K562 (cell line): ENCODE measurements at regions not wholly inside any gene's neighbourhood (a gene's known extent, or its start where the extent isn't known, plus 50 kb on each side); places are given as distances from the start of the nearest gene placed in this dataset.

ENCODE experiments used
- ATAC-seq: fragments of 200-7000 bp; cut with Tn5 transposase; 3 replicates; pipeline ENCODE4 v1.9.1; 2020; ENCODE audit warnings: moderate library complexity
- BruUV-seq: library from RNA; stranded (reverse); fragments of 400-500 nt; replicated peaks from 2 replicates; lab custom pipeline; 2021; lab: Mats Ljungman, UMichigan
- CTCF ChIA-PET: fragments of 300-600 bp; formaldehyde crosslinking; extraction: SDS; loops from one replicate; lab custom pipeline; 2021; ENCODE audit warnings: low intra/inter-chr PET ratio; lab: Yijun Ruan, JAX
- POLR2A ChIA-PET: fragments of 300-600, 350-650 bp; sonication (Branson Sonifier 250); formaldehyde crosslinking; extraction: SDS; loops from one replicate; lab custom pipeline; 2021; ENCODE audit warnings: antibody characterized with exemption, inconsistent platforms; lab: Yijun Ruan, JAX
- DNase-seq, 4 experiments: peaks; one replicate each; pipeline versions ENCODE4 v3.0.0 to v3.0.0-alpha.2; 2011 to 2018; ENCODE audit warnings: low spot score in 3 of 4, mixed read lengths in 3 of 4; ENCODE audit errors: extremely low read depth in 1 of 4
- FAIRE-seq: peaks from 2 replicates; lab custom pipeline; 2011; peaks lifted over from hg19 to GRCh38; lab: Jason Lieb, UNC
- H2AFZ ChIP-seq: 2 replicates; pipeline ENCODE4 v1.6.0; 2011; ENCODE audit warnings: low read depth, low read length, control low read depth, inconsistent platforms
- H3K27ac ChIP-seq: fragments of 200-600 bp; 3 replicates; pipeline ENCODE4 v1.8.0; 2011; ENCODE audit warnings: low read depth, mild to moderate bottlenecking, control low read depth, inconsistent platforms, low read length, moderate library complexity, mixed read lengths; ENCODE audit errors: extremely low read depth
- H3K27me3 ChIP-seq, 2 experiments: fragments of 300-600 bp in 1 of 2; 2 replicates in 1 of 2; 3 replicates in 1 of 2; pipeline versions ENCODE4 v1.6.0 to v1.8.0; 2011; ENCODE audit warnings: inconsistent platforms in 2 of 2, low read length in 2 of 2, mild to moderate bottlenecking in 1 of 2, mixed read lengths in 1 of 2, moderate library complexity in 1 of 2; ENCODE audit not compliant: control insufficient read depth in 2 of 2, insufficient read depth in 2 of 2
- H3K36me3 ChIP-seq: fragments of 300-600 bp; 3 replicates; pipeline ENCODE4 v1.8.0; 2011; ENCODE audit warnings: mild to moderate bottlenecking, low read length, inconsistent platforms; ENCODE audit not compliant: control insufficient read depth, insufficient read depth
- H3K4me1 ChIP-seq, 2 experiments: fragments of 200-600 bp in 1 of 2; replicated peaks in 1 of 2; 2 replicates in 1 of 2; 3 replicates in 1 of 2; pipeline versions ENCODE4 v1.5.1 to v1.8.0; 2011; ENCODE audit warnings: inconsistent platforms in 2 of 2, low read length in 2 of 2, mild to moderate bottlenecking in 1 of 2, mixed read lengths in 1 of 2, moderate library complexity in 1 of 2; ENCODE audit not compliant: control insufficient read depth in 2 of 2, insufficient read depth in 2 of 2
- H3K4me2 ChIP-seq: 2 replicates; pipeline ENCODE4 v1.6.1; 2011; ENCODE audit warnings: low read length, control low read depth, inconsistent platforms, mixed read lengths; ENCODE audit not compliant: insufficient read depth
- H3K4me3 ChIP-seq: fragments of 200-600 bp; sonication (generic), shearing (Covaris generic); 2 replicates; pipeline ENCODE4 v1.5.1; 2016; ENCODE audit warnings: control low read depth, inconsistent platforms
- H3K79me2 ChIP-seq: fragments of 200-600 bp; 3 replicates; pipeline ENCODE4 v1.8.0; 2011; ENCODE audit warnings: low read length, inconsistent platforms; ENCODE audit not compliant: control insufficient read depth, insufficient read depth
- H3K9ac ChIP-seq, 2 experiments: 2 replicates each; pipeline versions ENCODE4 v1.6.0 to v1.6.1; 2011; ENCODE audit warnings: low read depth in 2 of 2, low read length in 2 of 2, control low read depth in 1 of 2, inconsistent platforms in 1 of 2, mild to moderate bottlenecking in 1 of 2, mixed read lengths in 1 of 2; ENCODE audit not compliant: insufficient read depth in 1 of 2
- H3K9me1 ChIP-seq: one replicate; pipeline ENCODE4 v1.6.0; 2011; ENCODE audit warnings: inconsistent platforms, mild to moderate bottlenecking, low read length, moderate library complexity; ENCODE audit not compliant: control insufficient read depth, insufficient read depth
- H3K9me3 ChIP-seq: replicated peaks from 2 replicates; pipeline ENCODE4 v1.5.1; 2011; ENCODE audit warnings: low read depth, low read length, inconsistent platforms; ENCODE audit not compliant: control insufficient read depth, insufficient read depth
- H4K20me1 ChIP-seq: replicated peaks from 2 replicates; pipeline ENCODE4 v1.6.1; 2011; ENCODE audit warnings: low read length, inconsistent platforms, mixed read lengths; ENCODE audit not compliant: control insufficient read depth, insufficient read depth
- CBX2 ChIP-seq: fragments of 200-600 bp; sonication (generic); IDR thresholded peaks from one replicate; pipeline ENCODE4 v1.6.1; 2012; ENCODE audit warnings: mild to moderate bottlenecking, low read length, inconsistent platforms; ENCODE audit not compliant: insufficient read depth, poor library complexity, severe bottlenecking
- TBP ChIP-seq: optimal IDR thresholded peaks from 2 replicates; pipeline ENCODE3; 2011; ENCODE audit warnings: low read depth, low read length, improper control_type of control experiment
- ZNF431 ChIP-seq: sonication (generic); formaldehyde crosslinking; IDR thresholded peaks from 2 replicates; pipeline ENCODE4 v1.8.0; 2022; ENCODE audit warnings: mild to moderate bottlenecking, missing genetic modification reagents
- in situ Hi-C: fragments of 300-500 bp; cut with MboI; formaldehyde crosslinking; loops from 4 replicates; pipeline ENCODE4 v1.15.0; 2018; ENCODE audit warnings: inconsistent platforms, mixed read lengths
- intact Hi-C: fragments of 100-400 bp; cut with micrococcal nuclease; formaldehyde crosslinking; loops from 2 replicates; pipeline ENCODE4 v1.14.2; 2022
- TF ChIP-seq, protein P1 (sequence below), 3 experiments: fragments of 200-800 bp in 1 of 3; fragments of 250-450 bp in 1 of 3; fragments of 450-650 bp in 1 of 3; sonication (Bioruptor Pico) in 1 of 3; sonication (Bioruptor generic) in 1 of 3; formaldehyde crosslinking in 1 of 3; IDR thresholded peaks; 2 replicates each; pipeline versions ENCODE4 v1.6.1 to v1.8.0; 2016 to 2022; ENCODE audit warnings: mild to moderate bottlenecking in 2 of 3, missing genetic modification characterization in 2 of 3, missing compliant biosample characterization in 1 of 3, moderate library complexity in 1 of 3
- TF ChIP-seq, protein P2 (sequence below), 2 experiments: IDR thresholded peaks in 1 of 2; conservative IDR thresholded peaks in 1 of 2; 2 replicates each; pipeline ENCODE4 v1.6.1; 2016; ENCODE audit warnings: low read depth in 2 of 2, mild to moderate bottlenecking in 1 of 2, missing compliant biosample characterization in 1 of 2, missing genetic modification characterization in 1 of 2, moderate library complexity in 1 of 2
- TF ChIP-seq, protein P3 (sequence below): fragments of 250-450 bp; sonication (Bioruptor Pico); IDR thresholded peaks from 2 replicates; pipeline ENCODE4 v1.5.0; 2021; ENCODE audit warnings: mild to moderate bottlenecking, moderate library complexity
- TF ChIP-seq, protein P4 (sequence below): sonication (generic); formaldehyde crosslinking; IDR thresholded peaks from 2 replicates; pipeline ENCODE4 v1.8.0; 2022; ENCODE audit warnings: mild to moderate bottlenecking, missing genetic modification reagents

DNA sequence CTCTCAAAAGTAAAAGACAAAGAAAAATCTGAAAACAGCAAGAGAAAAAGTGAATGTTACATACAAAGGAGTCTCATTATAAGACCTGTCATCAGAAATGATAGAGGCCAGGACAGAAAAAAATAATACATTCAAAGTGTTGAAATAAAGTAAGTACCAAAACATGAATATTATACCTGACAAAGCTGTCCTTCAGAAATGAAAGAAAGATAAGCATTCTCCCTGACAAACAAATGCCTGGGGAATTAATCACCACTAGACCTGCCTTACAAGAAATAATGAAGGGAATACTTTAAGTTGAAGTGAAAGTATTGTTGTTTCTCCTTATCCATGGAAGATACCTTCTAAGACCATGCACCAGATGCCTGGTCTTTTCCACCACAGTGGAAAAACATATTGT, 1605.2 kb upstream of the CDH6 start:
- no peaks in the 10 kb centered on the region for H3K79me2 ChIP-seq
- H2AFZ ChIP-seq = no peak overlapping the region
- H3K27me3 ChIP-seq = no peaks in the 10 kb centered on the region
- CTCF ChIA-PET = no interaction called here
- H3K9me3 ChIP-seq = no peaks in the 10 kb centered on the region
- DNase-seq (no peak), ATAC-seq (no peak), FAIRE-seq (no peak)
- intact Hi-C loops = no loop called here
- in situ Hi-C loops = no loop called here
- POLR2A ChIA-PET = no interaction called here
- no peak overlapping the region for H3K4me3 ChIP-seq
- H4K20me1 ChIP-seq = no peaks in the 10 kb centered on the region
- H3K36me3 ChIP-seq = no peaks in the 10 kb centered on the region
- H3K9ac ChIP-seq = no peak overlapping the region
- H3K27ac ChIP-seq = no peak overlapping the region
- no peaks in the 10 kb centered on the region for H3K4me1 ChIP-seq
- no peaks in the 10 kb centered on the region for H3K9me1 ChIP-seq
- BruUV-seq = no TSS peak
- H3K4me2 ChIP-seq = no peak overlapping the region
- TF ChIP-seq, protein P1, sequence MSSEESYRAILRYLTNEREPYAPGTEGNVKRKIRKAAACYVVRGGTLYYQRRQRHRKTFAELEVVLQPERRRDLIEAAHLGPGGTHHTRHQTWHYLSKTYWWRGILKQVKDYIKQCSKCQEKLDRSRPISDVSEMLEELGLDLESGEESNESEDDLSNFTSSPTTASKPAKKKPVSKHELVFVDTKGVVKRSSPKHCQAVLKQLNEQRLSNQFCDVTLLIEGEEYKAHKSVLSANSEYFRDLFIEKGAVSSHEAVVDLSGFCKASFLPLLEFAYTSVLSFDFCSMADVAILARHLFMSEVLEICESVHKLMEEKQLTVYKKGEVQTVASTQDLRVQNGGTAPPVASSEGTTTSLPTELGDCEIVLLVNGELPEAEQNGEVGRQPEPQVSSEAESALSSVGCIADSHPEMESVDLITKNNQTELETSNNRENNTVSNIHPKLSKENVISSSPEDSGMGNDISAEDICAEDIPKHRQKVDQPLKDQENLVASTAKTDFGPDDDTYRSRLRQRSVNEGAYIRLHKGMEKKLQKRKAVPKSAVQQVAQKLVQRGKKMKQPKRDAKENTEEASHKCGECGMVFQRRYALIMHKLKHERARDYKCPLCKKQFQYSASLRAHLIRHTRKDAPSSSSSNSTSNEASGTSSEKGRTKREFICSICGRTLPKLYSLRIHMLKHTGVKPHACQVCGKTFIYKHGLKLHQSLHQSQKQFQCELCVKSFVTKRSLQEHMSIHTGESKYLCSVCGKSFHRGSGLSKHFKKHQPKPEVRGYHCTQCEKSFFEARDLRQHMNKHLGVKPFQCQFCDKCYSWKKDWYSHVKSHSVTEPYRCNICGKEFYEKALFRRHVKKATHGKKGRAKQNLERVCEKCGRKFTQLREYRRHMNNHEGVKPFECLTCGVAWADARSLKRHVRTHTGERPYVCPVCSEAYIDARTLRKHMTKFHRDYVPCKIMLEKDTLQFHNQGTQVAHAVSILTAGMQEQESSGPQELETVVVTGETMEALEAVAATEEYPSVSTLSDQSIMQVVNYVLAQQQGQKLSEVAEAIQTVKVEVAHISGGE (CRISPR knock-in tag; IDR thresholded peaks at IDR 0.05) = no peak
- TF ChIP-seq, protein P2, sequence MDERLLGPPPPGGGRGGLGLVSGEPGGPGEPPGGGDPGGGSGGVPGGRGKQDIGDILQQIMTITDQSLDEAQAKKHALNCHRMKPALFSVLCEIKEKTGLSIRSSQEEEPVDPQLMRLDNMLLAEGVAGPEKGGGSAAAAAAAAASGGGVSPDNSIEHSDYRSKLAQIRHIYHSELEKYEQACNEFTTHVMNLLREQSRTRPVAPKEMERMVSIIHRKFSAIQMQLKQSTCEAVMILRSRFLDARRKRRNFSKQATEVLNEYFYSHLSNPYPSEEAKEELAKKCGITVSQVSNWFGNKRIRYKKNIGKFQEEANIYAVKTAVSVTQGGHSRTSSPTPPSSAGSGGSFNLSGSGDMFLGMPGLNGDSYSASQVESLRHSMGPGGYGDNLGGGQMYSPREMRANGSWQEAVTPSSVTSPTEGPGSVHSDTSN (CRISPR knock-in tag; IDR thresholded peaks at IDR 0.05; ENCODE audit: low read depth) = no peak
- TF ChIP-seq, protein P2 (tag; conservative IDR thresholded peaks at IDR 0.05; ENCODE audit: low read depth) = no peak
- TF ChIP-seq CBX2 (no peak), TBP (no peak), ZNF431 (CRISPR knock-in tag) (no peak)
- TF ChIP-seq, protein P3, sequence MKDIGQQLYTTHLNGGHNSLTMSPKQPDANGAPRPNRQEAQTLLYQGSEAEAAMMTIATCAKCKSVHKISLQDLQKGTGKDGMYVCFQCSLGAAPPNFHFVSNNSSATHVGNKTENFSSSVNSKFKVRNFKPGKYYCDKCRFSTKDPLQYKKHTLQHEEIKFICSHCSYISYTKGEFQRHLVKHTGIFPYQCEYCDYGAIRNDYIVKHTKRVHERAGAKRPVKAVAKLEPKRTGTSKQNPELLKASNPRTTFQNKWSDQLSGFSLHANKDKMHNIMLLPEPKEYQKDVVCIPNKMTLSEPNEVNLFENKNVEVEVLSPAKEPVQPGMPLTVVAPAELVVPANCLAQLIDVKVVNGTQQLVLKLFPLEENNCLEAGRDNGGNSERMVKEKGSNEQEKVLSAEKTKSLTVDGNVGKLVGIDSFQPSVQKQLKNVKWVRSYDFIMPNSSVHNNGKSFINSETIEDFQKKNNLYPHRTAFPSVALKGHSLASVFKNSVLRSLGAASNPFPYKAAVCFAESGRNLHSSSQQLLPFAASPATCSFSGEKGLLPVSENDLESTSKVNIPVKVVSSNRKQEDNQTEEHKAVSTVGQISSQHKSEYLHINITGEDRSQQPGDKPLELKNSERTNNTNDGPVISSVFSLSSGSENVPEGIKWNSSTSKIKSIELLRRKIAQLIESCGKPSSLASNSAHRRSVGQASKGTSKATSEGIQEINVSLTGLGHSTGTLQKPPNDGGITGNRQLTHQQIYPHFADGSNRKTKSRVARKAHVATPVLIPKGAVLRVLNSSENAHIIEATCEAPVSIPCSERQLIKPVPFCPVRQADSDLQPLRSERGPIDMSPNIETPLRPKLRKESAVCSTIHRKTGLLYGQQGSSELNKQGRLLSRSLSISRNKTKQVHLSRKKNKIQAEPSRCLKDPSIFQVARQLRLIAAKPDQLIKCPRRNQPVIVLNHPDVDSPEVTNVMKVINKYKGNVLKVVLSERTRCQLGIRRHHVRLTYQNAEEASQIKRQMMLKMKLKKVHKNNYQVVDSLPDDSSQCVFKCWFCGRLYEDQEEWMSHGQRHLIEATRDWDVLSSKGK = no peak
- TF ChIP-seq, protein P4, sequence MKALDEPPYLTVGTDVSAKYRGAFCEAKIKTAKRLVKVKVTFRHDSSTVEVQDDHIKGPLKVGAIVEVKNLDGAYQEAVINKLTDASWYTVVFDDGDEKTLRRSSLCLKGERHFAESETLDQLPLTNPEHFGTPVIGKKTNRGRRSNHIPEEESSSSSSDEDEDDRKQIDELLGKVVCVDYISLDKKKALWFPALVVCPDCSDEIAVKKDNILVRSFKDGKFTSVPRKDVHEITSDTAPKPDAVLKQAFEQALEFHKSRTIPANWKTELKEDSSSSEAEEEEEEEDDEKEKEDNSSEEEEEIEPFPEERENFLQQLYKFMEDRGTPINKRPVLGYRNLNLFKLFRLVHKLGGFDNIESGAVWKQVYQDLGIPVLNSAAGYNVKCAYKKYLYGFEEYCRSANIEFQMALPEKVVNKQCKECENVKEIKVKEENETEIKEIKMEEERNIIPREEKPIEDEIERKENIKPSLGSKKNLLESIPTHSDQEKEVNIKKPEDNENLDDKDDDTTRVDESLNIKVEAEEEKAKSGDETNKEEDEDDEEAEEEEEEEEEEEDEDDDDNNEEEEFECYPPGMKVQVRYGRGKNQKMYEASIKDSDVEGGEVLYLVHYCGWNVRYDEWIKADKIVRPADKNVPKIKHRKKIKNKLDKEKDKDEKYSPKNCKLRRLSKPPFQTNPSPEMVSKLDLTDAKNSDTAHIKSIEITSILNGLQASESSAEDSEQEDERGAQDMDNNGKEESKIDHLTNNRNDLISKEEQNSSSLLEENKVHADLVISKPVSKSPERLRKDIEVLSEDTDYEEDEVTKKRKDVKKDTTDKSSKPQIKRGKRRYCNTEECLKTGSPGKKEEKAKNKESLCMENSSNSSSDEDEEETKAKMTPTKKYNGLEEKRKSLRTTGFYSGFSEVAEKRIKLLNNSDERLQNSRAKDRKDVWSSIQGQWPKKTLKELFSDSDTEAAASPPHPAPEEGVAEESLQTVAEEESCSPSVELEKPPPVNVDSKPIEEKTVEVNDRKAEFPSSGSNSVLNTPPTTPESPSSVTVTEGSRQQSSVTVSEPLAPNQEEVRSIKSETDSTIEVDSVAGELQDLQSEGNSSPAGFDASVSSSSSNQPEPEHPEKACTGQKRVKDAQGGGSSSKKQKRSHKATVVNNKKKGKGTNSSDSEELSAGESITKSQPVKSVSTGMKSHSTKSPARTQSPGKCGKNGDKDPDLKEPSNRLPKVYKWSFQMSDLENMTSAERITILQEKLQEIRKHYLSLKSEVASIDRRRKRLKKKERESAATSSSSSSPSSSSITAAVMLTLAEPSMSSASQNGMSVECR (CRISPR knock-in tag) = no peak
